HG02884 (cell line): ENCODE measurements at regions not wholly inside any gene's neighbourhood (a gene's known extent, or its start where the extent isn't known, plus 50 kb on each side); places are given as distances from the start of the nearest gene placed in this dataset.
"Not testable (repeated sequence)": the region's sequence is repeated elsewhere in the genome, so short reads cannot be mapped to it uniquely, and the experiment has no call there.

Experiments used
- ATAC-seq: cut with Tn5 transposase; IDR thresholded peaks from one replicate; pipeline ENCODE4 v1.9.1; 2021; ENCODE audit warnings: mild to moderate bottlenecking, moderate library complexity; ENCODE audit not compliant: unreplicated experiment

- peak; percentile 62 for ATAC-seq
Observed at GRCh38 chr9:99472240-99472915, 250.3 kb downstream of the SEC61B start.

GRCh38 chr9:99472916-99473245, 250.8 kb downstream of the SEC61B start:
- ATAC-seq, result no peak

- ATAC-seq, result no peak
Observed at GRCh38 chr9:99474186-99474585, 252.1 kb downstream of the SEC61B start.

GRCh38 chr9:99475401-99476065, 253.5 kb downstream of the SEC61B start:
- ATAC-seq, result no peak

GRCh38 chr9:99478469-99479027, 256.5 kb downstream of the SEC61B start:
- ATAC-seq, result no peak

- no peak for ATAC-seq
Observed at GRCh38 chr9:99479929-99480328, 257.8 kb downstream of the SEC61B start.

- ATAC-seq, result no peak
Observed at GRCh38 chr9:99485459-99485858, 263.4 kb downstream of the SEC61B start.

GRCh38 chr9:99486684-99487083, 264.6 kb downstream of the SEC61B start:
- ATAC-seq, result no peak

- ATAC-seq, result no peak
Observed at GRCh38 chr9:99488131-99489059, 266.3 kb downstream of the SEC61B start.

GRCh38 chr9:99489060-99489413, 267.0 kb downstream of the SEC61B start:
- ATAC-seq, result no peak

GRCh38 chr9:99490729-99491128, 268.6 kb downstream of the SEC61B start:
- no peak for ATAC-seq

GRCh38 chr9:99491408-99492158, 269.5 kb downstream of the SEC61B start:
- ATAC-seq, result no peak

GRCh38 chr9:99497641-99498040, 275.6 kb downstream of the SEC61B start:
- ATAC-seq, result no peak

GRCh38 chr9:99498979-99499378, 276.9 kb downstream of the SEC61B start:
- not testable (repeated sequence) for ATAC-seq

GRCh38 chr9:99505936-99506335, 283.9 kb downstream of the SEC61B start:
- ATAC-seq, result no peak

- ATAC-seq, result no peak
Observed at GRCh38 chr9:99506747-99507348, 284.8 kb downstream of the SEC61B start.

GRCh38 chr9:99509065-99509745, 287.1 kb downstream of the SEC61B start:
- ATAC-seq, result no peak

GRCh38 chr9:99509900-99510535, 287.9 kb downstream of the SEC61B start:
- no peak for ATAC-seq

- no peak for ATAC-seq
Observed at GRCh38 chr9:99511723-99512122, 289.6 kb downstream of the SEC61B start.
